ENCODE measurements at regions not wholly inside any gene's neighbourhood (a gene's known extent, or its start where the extent isn't known, plus 50 kb on each side); places are given as distances from the start of the nearest gene placed in this dataset.

GRCh38 chr20:10963717-10964266, 290.0 kb upstream of the JAG1 start:
- Histone ChIP-seq H3K9me3 (ENCODE audit: low read length) (no peaks in the 10 kb centered on the region), H3K27me3 (ENCODE audit: control insufficient read depth in 1 of 2, insufficient read depth in 2 of 2, low read length in 2 of 2) (no peaks in the 10 kb centered on the region), H3K36me3 (ENCODE audit: insufficient read depth, low read length) (no peaks in the 10 kb centered on the region), H3K27ac (ENCODE audit: low read depth, low read length) (no peak overlapping the region), H3K4me3 (ENCODE audit: low read depth in 1 of 2, low read length in 2 of 2) (no peak overlapping the region), H3K4me1 (ENCODE audit: insufficient read depth, low read length) (no peaks in the 10 kb centered on the region), H3K9ac (ENCODE audit: low read length) (no peak overlapping the region)

- Histone ChIP-seq H3K9me3 (ENCODE audit: low read length) (no peaks in the 10 kb centered on the region), H3K27ac (ENCODE audit: low read depth, low read length) (no peak overlapping the region), H3K4me3 (ENCODE audit: low read depth in 1 of 2, low read length in 2 of 2) (no peak overlapping the region), H3K36me3 (ENCODE audit: insufficient read depth, low read length) (no peaks in the 10 kb centered on the region), H3K9ac (ENCODE audit: low read length) (no peak overlapping the region), H3K4me1 (ENCODE audit: insufficient read depth, low read length) (no peaks in the 10 kb centered on the region), H3K27me3 (ENCODE audit: control insufficient read depth in 1 of 2, insufficient read depth in 2 of 2, low read length in 2 of 2) (no peaks in the 10 kb centered on the region)
These were observed 292.2 kb upstream of the JAG1 start for GRCh38 chr20:10965936-10966470.

- H3K27ac ChIP-seq (ENCODE audit: low read depth, low read length): no peak overlapping the region
- no peaks in the 10 kb centered on the region for H3K4me1 ChIP-seq (ENCODE audit: insufficient read depth, low read length)
- H3K36me3 ChIP-seq (ENCODE audit: insufficient read depth, low read length): no peaks in the 10 kb centered on the region
- H3K4me3 ChIP-seq (ENCODE audit: low read depth in 1 of 2, low read length in 2 of 2): no peak overlapping the region
- no peaks in the 10 kb centered on the region for H3K9me3 ChIP-seq (ENCODE audit: low read length)
- no peak overlapping the region for H3K9ac ChIP-seq (ENCODE audit: low read length)
- H3K27me3 ChIP-seq (ENCODE audit: control insufficient read depth in 1 of 2, insufficient read depth in 2 of 2, low read length in 2 of 2): no peaks in the 10 kb centered on the region
These were observed 296.3 kb upstream of the JAG1 start for GRCh38 chr20:10970109-10970508.

GRCh38 chr20:10971096-10971495, 297.3 kb upstream of the JAG1 start:
- H3K4me1 ChIP-seq (ENCODE audit: insufficient read depth, low read length): no peaks in the 10 kb centered on the region

GRCh38 chr20:10972219-10972860, 298.5 kb upstream of the JAG1 start:
- Histone ChIP-seq H3K36me3 (ENCODE audit: insufficient read depth, low read length) (no peaks in the 10 kb centered on the region), H3K9ac (ENCODE audit: low read length) (no peak overlapping the region), H3K9me3 (ENCODE audit: low read length) (no peaks in the 10 kb centered on the region), H3K27me3 (ENCODE audit: control insufficient read depth in 1 of 2, insufficient read depth in 2 of 2, low read length in 2 of 2) (no peaks in the 10 kb centered on the region), H3K27ac (ENCODE audit: low read depth, low read length) (no peak overlapping the region), H3K4me1 (ENCODE audit: insufficient read depth, low read length) (no peaks in the 10 kb centered on the region), H3K4me3 (ENCODE audit: low read depth in 1 of 2, low read length in 2 of 2) (no peak overlapping the region)

More at GRCh38 chr20:10971096-10971495, 297.3 kb upstream of the JAG1 start:
- Histone ChIP-seq H3K27ac (ENCODE audit: low read depth, low read length) (no peak overlapping the region), H3K4me3 (ENCODE audit: low read depth in 1 of 2, low read length in 2 of 2) (no peak overlapping the region), H3K9ac (ENCODE audit: low read length) (no peak overlapping the region), H3K36me3 (ENCODE audit: insufficient read depth, low read length) (no peaks in the 10 kb centered on the region), H3K27me3 (ENCODE audit: control insufficient read depth in 1 of 2, insufficient read depth in 2 of 2, low read length in 2 of 2) (no peaks in the 10 kb centered on the region), H3K9me3 (ENCODE audit: low read length) (no peaks in the 10 kb centered on the region)

- Histone ChIP-seq H3K36me3 (ENCODE audit: insufficient read depth, low read length) (no peaks in the 10 kb centered on the region), H3K9ac (ENCODE audit: low read length) (no peak overlapping the region), H3K4me3 (ENCODE audit: low read depth in 1 of 2, low read length in 2 of 2) (no peak overlapping the region), H3K9me3 (ENCODE audit: low read length) (no peaks in the 10 kb centered on the region), H3K27me3 (ENCODE audit: control insufficient read depth in 1 of 2, insufficient read depth in 2 of 2, low read length in 2 of 2) (no peaks in the 10 kb centered on the region), H3K4me1 (ENCODE audit: insufficient read depth, low read length) (no peaks in the 10 kb centered on the region), H3K27ac (ENCODE audit: low read depth, low read length) (no peak overlapping the region)
These were observed 302.3 kb upstream of the JAG1 start for GRCh38 chr20:10976051-10976450.

- Histone ChIP-seq H3K27me3 (ENCODE audit: control insufficient read depth in 1 of 2, insufficient read depth in 2 of 2, low read length in 2 of 2) (no peaks in the 10 kb centered on the region), H3K4me1 (ENCODE audit: insufficient read depth, low read length) (peaks cover 5% of the 10 kb centered on the region), H3K9ac (ENCODE audit: low read length) (no peak overlapping the region), H3K36me3 (ENCODE audit: insufficient read depth, low read length) (no peaks in the 10 kb centered on the region), H3K4me3 (ENCODE audit: low read depth in 1 of 2, low read length in 2 of 2) (no peak overlapping the region), H3K27ac (ENCODE audit: low read depth, low read length) (no peak overlapping the region), H3K9me3 (ENCODE audit: low read length) (no peaks in the 10 kb centered on the region)
These were observed 304.4 kb upstream of the JAG1 start for GRCh38 chr20:10978019-10978702.

- Histone ChIP-seq H3K9ac (ENCODE audit: low read length) (no peak overlapping the region), H3K9me3 (ENCODE audit: low read length) (no peaks in the 10 kb centered on the region), H3K4me1 (ENCODE audit: insufficient read depth, low read length) (peaks cover 5% of the 10 kb centered on the region), H3K4me3 (ENCODE audit: low read depth in 1 of 2, low read length in 2 of 2) (no peak overlapping the region), H3K27me3 (ENCODE audit: control insufficient read depth in 1 of 2, insufficient read depth in 2 of 2, low read length in 2 of 2) (no peaks in the 10 kb centered on the region), H3K36me3 (ENCODE audit: insufficient read depth, low read length) (no peaks in the 10 kb centered on the region), H3K27ac (ENCODE audit: low read depth, low read length) (no peak overlapping the region)
These were observed 304.9 kb upstream of the JAG1 start for GRCh38 chr20:10978713-10979112.

- Histone ChIP-seq H3K9me3 (ENCODE audit: low read length) (no peaks in the 10 kb centered on the region), H3K27me3 (ENCODE audit: control insufficient read depth in 1 of 2, insufficient read depth in 2 of 2, low read length in 2 of 2) (no peaks in the 10 kb centered on the region), H3K4me3 (ENCODE audit: low read depth in 1 of 2, low read length in 2 of 2) (no peak overlapping the region), H3K9ac (ENCODE audit: low read length) (no peak overlapping the region), H3K36me3 (ENCODE audit: insufficient read depth, low read length) (no peaks in the 10 kb centered on the region), H3K4me1 (ENCODE audit: insufficient read depth, low read length) (peaks cover 12% of the 10 kb centered on the region), H3K27ac (ENCODE audit: low read depth, low read length) (no peak overlapping the region)
These were observed 308.9 kb upstream of the JAG1 start for GRCh38 chr20:10982692-10983091.

- peaks cover 12% of the 10 kb centered on the region for H3K4me1 ChIP-seq (ENCODE audit: insufficient read depth, low read length)
- H3K9ac ChIP-seq (ENCODE audit: low read length): no peak overlapping the region
- no peaks in the 10 kb centered on the region for H3K36me3 ChIP-seq (ENCODE audit: insufficient read depth, low read length)
- no peaks in the 10 kb centered on the region for H3K9me3 ChIP-seq (ENCODE audit: low read length)
- no peaks in the 10 kb centered on the region for H3K27me3 ChIP-seq (ENCODE audit: control insufficient read depth in 1 of 2, insufficient read depth in 2 of 2, low read length in 2 of 2)
- H3K27ac ChIP-seq (ENCODE audit: low read depth, low read length): no peak overlapping the region
- no peak overlapping the region for H3K4me3 ChIP-seq (ENCODE audit: low read depth in 1 of 2, low read length in 2 of 2)
These were observed 310.5 kb upstream of the JAG1 start for GRCh38 chr20:10984294-10984693.

- peaks cover 12% of the 10 kb centered on the region for H3K4me1 ChIP-seq (ENCODE audit: insufficient read depth, low read length)
- no peaks in the 10 kb centered on the region for H3K27me3 ChIP-seq (ENCODE audit: control insufficient read depth in 1 of 2, insufficient read depth in 2 of 2, low read length in 2 of 2)
- no peak overlapping the region for H3K27ac ChIP-seq (ENCODE audit: low read depth, low read length)
- no peak overlapping the region for H3K9ac ChIP-seq (ENCODE audit: low read length)
- no peak overlapping the region for H3K4me3 ChIP-seq (ENCODE audit: low read depth in 1 of 2, low read length in 2 of 2)
- no peaks in the 10 kb centered on the region for H3K36me3 ChIP-seq (ENCODE audit: insufficient read depth, low read length)
- no peaks in the 10 kb centered on the region for H3K9me3 ChIP-seq (ENCODE audit: low read length)
These were observed 311.1 kb upstream of the JAG1 start for GRCh38 chr20:10984913-10985312.
